Sigmoid colon (tissue), 4 donors: ENCODE measurements at regions not wholly inside any gene's neighbourhood (a gene's known extent, or its start where the extent isn't known, plus 50 kb on each side); places are given as distances from the start of the nearest gene placed in this dataset.

ENCODE experiments used
- EP300 ChIP-seq, 4 donors: sonication (generic); formaldehyde crosslinking; IDR thresholded peaks; one replicate each; pipeline ENCODE4 v1.6.1; 2017; ENCODE audit warnings: antibody characterized with exemption in 4 of 4
- POLR2A ChIP-seq, 2 donors: fragments of 450-650 bp; IDR thresholded peaks; one replicate each; pipeline ENCODE4 v1.6.1; 2016; ENCODE audit warnings: antibody characterized with exemption in 2 of 2, mild to moderate bottlenecking in 2 of 2, moderate library complexity in 2 of 2
- POLR2AphosphoS5 ChIP-seq, 4 donors: sonication (generic); formaldehyde crosslinking; IDR thresholded peaks; one replicate each; pipeline ENCODE4 v1.6.1; 2017; ENCODE audit warnings: antibody characterized with exemption in 4 of 4
- TF ChIP-seq, protein P1 (sequence below), 4 experiments: fragments of 450-650 bp in 3 of 4; fragments of 200-600 bp in 1 of 4; IDR thresholded peaks; one replicate each; pipeline ENCODE4 v1.5.1; 2016 to 2019; ENCODE audit warnings: antibody characterized with exemption in 4 of 4, mild to moderate bottlenecking in 3 of 4, moderate library complexity in 2 of 4

DNA sequence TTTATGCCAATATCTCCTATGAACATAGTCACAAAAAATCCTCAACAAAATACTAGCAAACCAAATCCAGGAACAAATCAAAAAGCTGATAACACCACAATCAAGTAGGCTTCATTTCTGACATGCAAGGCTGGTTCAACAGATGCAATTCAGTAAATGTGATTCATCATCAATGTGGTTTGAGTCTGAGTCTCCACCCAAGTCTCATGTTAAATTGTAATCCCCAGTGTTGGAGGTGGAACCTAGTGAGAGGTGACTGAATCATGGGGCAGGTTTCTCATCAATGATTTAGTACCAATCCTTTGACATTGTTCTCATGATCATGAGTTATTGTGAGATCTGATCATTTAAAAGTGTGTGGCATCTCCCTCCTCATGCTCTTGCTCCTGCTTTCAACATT is 1072.7 kb downstream of the NR2F1-AS1 start:
- TF ChIP-seq, protein P1, sequence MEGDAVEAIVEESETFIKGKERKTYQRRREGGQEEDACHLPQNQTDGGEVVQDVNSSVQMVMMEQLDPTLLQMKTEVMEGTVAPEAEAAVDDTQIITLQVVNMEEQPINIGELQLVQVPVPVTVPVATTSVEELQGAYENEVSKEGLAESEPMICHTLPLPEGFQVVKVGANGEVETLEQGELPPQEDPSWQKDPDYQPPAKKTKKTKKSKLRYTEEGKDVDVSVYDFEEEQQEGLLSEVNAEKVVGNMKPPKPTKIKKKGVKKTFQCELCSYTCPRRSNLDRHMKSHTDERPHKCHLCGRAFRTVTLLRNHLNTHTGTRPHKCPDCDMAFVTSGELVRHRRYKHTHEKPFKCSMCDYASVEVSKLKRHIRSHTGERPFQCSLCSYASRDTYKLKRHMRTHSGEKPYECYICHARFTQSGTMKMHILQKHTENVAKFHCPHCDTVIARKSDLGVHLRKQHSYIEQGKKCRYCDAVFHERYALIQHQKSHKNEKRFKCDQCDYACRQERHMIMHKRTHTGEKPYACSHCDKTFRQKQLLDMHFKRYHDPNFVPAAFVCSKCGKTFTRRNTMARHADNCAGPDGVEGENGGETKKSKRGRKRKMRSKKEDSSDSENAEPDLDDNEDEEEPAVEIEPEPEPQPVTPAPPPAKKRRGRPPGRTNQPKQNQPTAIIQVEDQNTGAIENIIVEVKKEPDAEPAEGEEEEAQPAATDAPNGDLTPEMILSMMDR (IDR thresholded peaks at IDR 0.05): no peak
- TF ChIP-seq POLR2A (IDR thresholded peaks at IDR 0.05) (no peak), EP300 (IDR thresholded peaks at IDR 0.05) (no peak), POLR2AphosphoS5 (IDR thresholded peaks at IDR 0.05) (no peak)
